ENCODE measurements at regions not wholly inside any gene's neighbourhood (a gene's known extent, or its start where the extent isn't known, plus 50 kb on each side); places are given as distances from the start of the nearest gene placed in this dataset.

DNA sequence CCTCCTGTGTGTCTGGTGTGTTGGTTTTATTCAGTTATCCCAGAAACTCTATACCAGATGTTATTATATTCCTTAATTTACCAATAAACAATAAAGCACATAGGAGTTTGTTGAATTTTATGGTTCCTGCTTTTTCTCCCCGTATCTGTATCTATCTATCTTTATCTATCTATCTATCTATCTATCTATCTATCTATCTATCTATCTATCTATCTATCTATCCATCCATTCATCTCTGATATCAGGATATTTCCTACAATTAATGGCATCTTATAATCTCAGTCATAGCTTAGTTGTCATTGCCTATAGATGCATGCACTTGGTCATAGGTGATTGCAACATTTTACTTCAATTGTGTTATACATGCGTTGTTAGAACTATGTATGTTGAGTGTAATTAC, 500.2 kb upstream of the ZEB2 start:
- H3K79me2 ChIP-seq (ENCODE audit: control insufficient read depth, insufficient read depth, low read length, unreplicated experiment) = no peaks in the 10 kb centered on the region
- H3K36me3 ChIP-seq (ENCODE audit: insufficient read depth, low read length) = no peaks in the 10 kb centered on the region
- no peak overlapping the region for H3K4me3 ChIP-seq (ENCODE audit: low read depth, low read length)
- peak overlapping the region; percentile 1; the same call in 1 of the 2 replicates for H3K27ac ChIP-seq (ENCODE audit: low read depth, low read length)
- no peak overlapping the region for H2AFZ ChIP-seq (ENCODE audit: low read length, unreplicated experiment)
- H3K27me3 ChIP-seq (ENCODE audit: insufficient read depth, low read length) = no peaks in the 10 kb centered on the region
- peaks cover 40% of the 10 kb centered on the region for H3K4me1 ChIP-seq (ENCODE audit: control insufficient read depth, insufficient read depth, low read length, unreplicated experiment)

GRCh38 chr2:145018502-145018901, 498.6 kb upstream of the ZEB2 start:
- Histone ChIP-seq H3K27ac (ENCODE audit: low read depth, low read length) (no peak overlapping the region), H3K79me2 (ENCODE audit: control insufficient read depth, insufficient read depth, low read length, unreplicated experiment) (no peaks in the 10 kb centered on the region), H3K27me3 (ENCODE audit: insufficient read depth, low read length) (no peaks in the 10 kb centered on the region), H2AFZ (ENCODE audit: low read length, unreplicated experiment) (no peak overlapping the region), H3K36me3 (ENCODE audit: insufficient read depth, low read length) (no peaks in the 10 kb centered on the region), H3K4me3 (ENCODE audit: low read depth, low read length) (no peak overlapping the region), H3K4me1 (ENCODE audit: control insufficient read depth, insufficient read depth, low read length, unreplicated experiment) (peaks cover 40% of the 10 kb centered on the region)

GRCh38 chr2:145017149-145017548, 497.2 kb upstream of the ZEB2 start:
- H3K36me3 ChIP-seq (ENCODE audit: insufficient read depth, low read length) = no peaks in the 10 kb centered on the region
- no peaks in the 10 kb centered on the region for H3K27me3 ChIP-seq (ENCODE audit: insufficient read depth, low read length)
- H3K27ac ChIP-seq (ENCODE audit: low read depth, low read length) = no peak overlapping the region
- H3K79me2 ChIP-seq (ENCODE audit: control insufficient read depth, insufficient read depth, low read length, unreplicated experiment) = no peaks in the 10 kb centered on the region
- no peak overlapping the region for H3K4me3 ChIP-seq (ENCODE audit: low read depth, low read length)
- no peak overlapping the region for H2AFZ ChIP-seq (ENCODE audit: low read length, unreplicated experiment)
- peaks cover 40% of the 10 kb centered on the region for H3K4me1 ChIP-seq (ENCODE audit: control insufficient read depth, insufficient read depth, low read length, unreplicated experiment)

DNA sequence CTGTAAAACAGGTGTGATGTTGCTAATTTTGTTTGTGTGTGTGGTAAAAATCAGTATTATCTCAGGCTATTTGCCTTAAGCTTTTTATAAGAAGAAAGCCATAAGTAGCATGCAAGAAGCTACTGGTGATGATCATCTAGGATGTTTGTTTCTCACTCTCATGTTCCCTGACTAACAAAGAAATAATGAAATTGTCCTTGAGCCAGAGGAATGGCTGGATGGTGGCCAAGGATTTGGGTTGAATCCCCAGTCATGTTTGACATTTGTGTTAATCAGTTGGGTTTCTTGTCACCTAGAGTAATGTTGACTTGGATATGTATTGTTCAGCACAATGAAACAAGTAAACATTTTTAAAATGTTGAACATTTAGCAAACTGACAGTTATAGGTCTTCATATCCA, 496.8 kb upstream of the ZEB2 start:
- Histone ChIP-seq H3K79me2 (ENCODE audit: control insufficient read depth, insufficient read depth, low read length, unreplicated experiment) (no peaks in the 10 kb centered on the region), H3K4me1 (ENCODE audit: control insufficient read depth, insufficient read depth, low read length, unreplicated experiment) (peaks cover 40% of the 10 kb centered on the region)

GRCh38 chr2:145015561-145015960, 495.6 kb upstream of the ZEB2 start:
- Histone ChIP-seq H3K79me2 (ENCODE audit: control insufficient read depth, insufficient read depth, low read length, unreplicated experiment) (no peaks in the 10 kb centered on the region), H3K27ac (ENCODE audit: low read depth, low read length) (no peak overlapping the region), H3K4me3 (ENCODE audit: low read depth, low read length) (no peak overlapping the region), H2AFZ (ENCODE audit: low read length, unreplicated experiment) (no peak overlapping the region), H3K27me3 (ENCODE audit: insufficient read depth, low read length) (no peaks in the 10 kb centered on the region), H3K36me3 (ENCODE audit: insufficient read depth, low read length) (no peaks in the 10 kb centered on the region), H3K4me1 (ENCODE audit: control insufficient read depth, insufficient read depth, low read length, unreplicated experiment) (peaks cover 34% of the 10 kb centered on the region)

More for the DNA sequence above, 496.8 kb upstream of the ZEB2 start:
- H3K4me3 ChIP-seq (ENCODE audit: low read depth, low read length) = no peak overlapping the region
- H3K36me3 ChIP-seq (ENCODE audit: insufficient read depth, low read length) = no peaks in the 10 kb centered on the region
- no peak overlapping the region for H2AFZ ChIP-seq (ENCODE audit: low read length, unreplicated experiment)
- H3K27ac ChIP-seq (ENCODE audit: low read depth, low read length) = no peak overlapping the region
- no peaks in the 10 kb centered on the region for H3K27me3 ChIP-seq (ENCODE audit: insufficient read depth, low read length)

GRCh38 chr2:145012806-145013205, 492.9 kb upstream of the ZEB2 start:
- Histone ChIP-seq H3K4me3 (ENCODE audit: low read depth, low read length) (peak overlapping the region; percentile 43; the same call in 1 of the 2 replicates), H3K4me1 (ENCODE audit: control insufficient read depth, insufficient read depth, low read length, unreplicated experiment) (peaks cover 37% of the 10 kb centered on the region), H3K27me3 (ENCODE audit: insufficient read depth, low read length) (no peaks in the 10 kb centered on the region), H3K79me2 (ENCODE audit: control insufficient read depth, insufficient read depth, low read length, unreplicated experiment) (no peaks in the 10 kb centered on the region), H3K27ac (ENCODE audit: low read depth, low read length) (peak overlapping the region; percentile 59), H3K36me3 (ENCODE audit: insufficient read depth, low read length) (no peaks in the 10 kb centered on the region), H2AFZ (ENCODE audit: low read length, unreplicated experiment) (no peak overlapping the region)

DNA sequence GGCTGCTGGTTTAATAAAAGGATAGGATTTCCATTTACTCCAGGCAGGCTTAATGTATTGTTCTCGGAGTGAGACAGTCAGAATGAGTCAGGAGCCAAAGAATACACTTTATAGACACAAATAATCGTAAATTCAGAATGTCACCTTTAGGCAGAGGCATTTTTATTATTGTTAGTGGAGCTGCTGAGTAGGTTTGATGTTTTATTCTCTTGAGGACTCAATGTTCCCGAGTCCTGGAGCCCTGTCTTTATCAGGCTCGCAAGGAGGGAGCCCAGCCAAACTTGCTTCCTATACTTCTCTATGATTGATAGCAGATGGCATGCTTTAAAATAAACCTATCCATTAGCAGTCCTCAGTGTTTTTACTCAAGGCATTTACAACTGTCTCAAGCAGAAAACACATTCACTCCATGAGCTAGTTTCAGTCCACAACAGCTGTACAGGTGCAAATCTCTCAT, 492.3 kb upstream of the ZEB2 start:
- Histone ChIP-seq H3K27me3 (ENCODE audit: insufficient read depth, low read length) (no peaks in the 10 kb centered on the region), H3K4me1 (ENCODE audit: control insufficient read depth, insufficient read depth, low read length, unreplicated experiment) (peaks cover 37% of the 10 kb centered on the region), H3K79me2 (ENCODE audit: control insufficient read depth, insufficient read depth, low read length, unreplicated experiment) (no peaks in the 10 kb centered on the region), H3K27ac (ENCODE audit: low read depth, low read length) (peak overlapping the region; percentile 59), H2AFZ (ENCODE audit: low read length, unreplicated experiment) (peak overlapping the region; percentile 82), H3K36me3 (ENCODE audit: insufficient read depth, low read length) (no peaks in the 10 kb centered on the region), H3K4me3 (ENCODE audit: low read depth, low read length) (peak overlapping the region; percentile 43)

GRCh38 chr2:145010635-145011034, 490.7 kb upstream of the ZEB2 start:
- no peak overlapping the region for H2AFZ ChIP-seq (ENCODE audit: low read length, unreplicated experiment)
- no peak overlapping the region for H3K27ac ChIP-seq (ENCODE audit: low read depth, low read length)
- H3K4me1 ChIP-seq (ENCODE audit: control insufficient read depth, insufficient read depth, low read length, unreplicated experiment) = peaks cover 35% of the 10 kb centered on the region
- H3K4me3 ChIP-seq (ENCODE audit: low read depth, low read length) = no peak overlapping the region
- no peaks in the 10 kb centered on the region for H3K79me2 ChIP-seq (ENCODE audit: control insufficient read depth, insufficient read depth, low read length, unreplicated experiment)
- H3K27me3 ChIP-seq (ENCODE audit: insufficient read depth, low read length) = no peaks in the 10 kb centered on the region
- no peaks in the 10 kb centered on the region for H3K36me3 ChIP-seq (ENCODE audit: insufficient read depth, low read length)

- Histone ChIP-seq H3K4me1 (ENCODE audit: control insufficient read depth, insufficient read depth, low read length, unreplicated experiment) (peaks cover 34% of the 10 kb centered on the region), H3K4me3 (ENCODE audit: low read depth, low read length) (peak overlapping the region; percentile 66), H3K79me2 (ENCODE audit: control insufficient read depth, insufficient read depth, low read length, unreplicated experiment) (no peaks in the 10 kb centered on the region), H3K27ac (ENCODE audit: low read depth, low read length) (peak overlapping the region; percentile 100), H3K27me3 (ENCODE audit: insufficient read depth, low read length) (no peaks in the 10 kb centered on the region), H2AFZ (ENCODE audit: low read length, unreplicated experiment) (peak overlapping the region; percentile 61), H3K36me3 (ENCODE audit: insufficient read depth, low read length) (no peaks in the 10 kb centered on the region)
Measured at GRCh38 chr2:145007960-145008263, 488.0 kb upstream of the ZEB2 start.

DNA sequence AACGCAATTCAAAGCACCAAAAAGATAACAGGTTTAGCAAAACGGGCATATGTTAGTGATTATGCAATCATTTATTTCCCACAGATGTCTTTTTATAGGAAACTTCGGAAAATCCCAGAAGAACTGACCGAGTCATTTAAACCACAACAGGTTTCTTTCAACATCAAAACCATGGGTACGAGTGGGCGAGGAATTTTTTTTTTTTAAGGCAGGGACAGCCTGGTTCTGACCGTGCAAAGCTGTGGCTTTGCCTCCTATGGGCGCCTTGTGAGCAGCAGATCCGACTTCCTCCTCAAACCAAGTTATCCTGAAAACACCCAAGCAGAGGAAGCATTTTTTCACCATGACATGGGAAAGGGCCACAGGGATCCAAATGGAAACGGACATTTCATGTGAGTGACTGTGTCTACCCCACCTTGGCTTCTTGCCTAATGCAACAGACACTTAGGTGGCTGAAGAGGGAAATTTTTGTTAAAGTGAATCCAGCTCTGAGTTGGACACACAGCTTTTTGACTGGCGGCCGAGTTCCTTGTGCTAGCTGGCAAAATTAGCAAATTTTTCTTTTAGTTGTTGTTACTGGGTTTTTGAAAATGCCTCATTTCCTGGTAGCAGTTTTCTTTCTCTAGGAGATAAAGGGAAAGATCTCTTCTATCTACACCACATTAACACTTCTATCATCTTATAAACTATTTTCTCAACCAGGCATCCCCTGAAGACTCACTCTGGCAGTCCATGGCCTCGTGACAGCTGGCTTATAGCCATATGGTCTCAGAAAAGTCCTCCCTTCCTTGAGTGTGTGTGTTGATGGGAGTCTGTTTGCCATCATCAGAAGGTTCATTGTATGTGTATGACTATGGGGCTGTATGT, 487.4 kb upstream of the ZEB2 start:
- H3K36me3 ChIP-seq (ENCODE audit: insufficient read depth, low read length) = no peaks in the 10 kb centered on the region
- peaks cover 28% of the 10 kb centered on the region for H3K4me1 ChIP-seq (ENCODE audit: control insufficient read depth, insufficient read depth, low read length, unreplicated experiment)
- peak overlapping the region; percentile 61 for H2AFZ ChIP-seq (ENCODE audit: low read length, unreplicated experiment)
- H3K27me3 ChIP-seq (ENCODE audit: insufficient read depth, low read length) = no peaks in the 10 kb centered on the region
- H3K27ac ChIP-seq (ENCODE audit: low read depth, low read length) = peak overlapping the region; percentile 100
- peak overlapping the region; percentile 66 for H3K4me3 ChIP-seq (ENCODE audit: low read depth, low read length)
- no peaks in the 10 kb centered on the region for H3K79me2 ChIP-seq (ENCODE audit: control insufficient read depth, insufficient read depth, low read length, unreplicated experiment)

- no peak overlapping the region for H2AFZ ChIP-seq (ENCODE audit: low read length, unreplicated experiment)
- H3K4me1 ChIP-seq (ENCODE audit: control insufficient read depth, insufficient read depth, low read length, unreplicated experiment) = peaks cover 21% of the 10 kb centered on the region
- no peaks in the 10 kb centered on the region for H3K27me3 ChIP-seq (ENCODE audit: insufficient read depth, low read length)
- no peaks in the 10 kb centered on the region for H3K36me3 ChIP-seq (ENCODE audit: insufficient read depth, low read length)
- no peak overlapping the region for H3K27ac ChIP-seq (ENCODE audit: low read depth, low read length)
- H3K4me3 ChIP-seq (ENCODE audit: low read depth, low read length) = no peak overlapping the region
- no peaks in the 10 kb centered on the region for H3K79me2 ChIP-seq (ENCODE audit: control insufficient read depth, insufficient read depth, low read length, unreplicated experiment)
Measured at GRCh38 chr2:145002624-145003023, 482.7 kb upstream of the ZEB2 start.
